ENCODE measurements at regions not wholly inside any gene's neighbourhood (a gene's known extent, or its start where the extent isn't known, plus 50 kb on each side); places are given as distances from the start of the nearest gene placed in this dataset.

DNA sequence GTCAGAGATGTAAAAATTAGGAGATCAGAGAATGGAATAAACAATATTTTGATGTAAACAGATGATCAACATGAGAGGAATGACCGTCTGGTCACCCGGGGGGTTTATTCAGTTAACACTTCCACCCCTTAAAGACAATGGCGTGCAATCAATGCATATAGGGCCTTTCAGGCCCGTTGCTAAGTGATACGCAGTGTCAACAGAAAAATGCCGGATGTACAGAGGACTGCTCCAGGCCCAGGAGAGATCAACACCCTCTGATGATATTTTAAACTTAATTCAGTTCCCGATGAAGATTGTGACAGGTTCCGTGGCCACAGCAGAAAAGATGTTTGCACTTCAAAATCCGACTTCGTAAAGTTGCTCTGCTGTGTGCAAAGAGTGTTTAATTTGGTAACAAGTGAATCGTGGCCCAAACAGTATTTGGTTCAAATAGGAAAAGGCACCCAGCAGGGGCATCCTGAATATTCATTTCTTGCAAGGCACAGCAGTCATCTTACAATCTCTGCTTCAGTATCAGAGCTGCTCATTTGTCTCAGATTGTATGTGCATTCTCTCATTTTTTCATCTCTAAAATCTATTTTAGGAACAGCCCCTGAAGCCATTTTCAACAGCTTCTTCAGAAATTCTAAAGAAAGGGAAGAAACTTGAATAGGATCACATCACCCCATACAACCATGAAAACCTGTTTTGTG, 72.6 kb downstream of the FOXB1 start:
- TF ChIP-seq POLR2AphosphoS5 (IDR thresholded peaks at IDR 0.05; ENCODE audit: low read depth): no peak
- no peak for TF ChIP-seq SPI1 (IDR thresholded peaks at IDR 0.05; ENCODE audit: borderline replicate concordance, low read depth)
- no peak for TF ChIP-seq GABPA (IDR thresholded peaks at IDR 0.05; ENCODE audit: low read depth)
- TF ChIP-seq, protein P1, sequence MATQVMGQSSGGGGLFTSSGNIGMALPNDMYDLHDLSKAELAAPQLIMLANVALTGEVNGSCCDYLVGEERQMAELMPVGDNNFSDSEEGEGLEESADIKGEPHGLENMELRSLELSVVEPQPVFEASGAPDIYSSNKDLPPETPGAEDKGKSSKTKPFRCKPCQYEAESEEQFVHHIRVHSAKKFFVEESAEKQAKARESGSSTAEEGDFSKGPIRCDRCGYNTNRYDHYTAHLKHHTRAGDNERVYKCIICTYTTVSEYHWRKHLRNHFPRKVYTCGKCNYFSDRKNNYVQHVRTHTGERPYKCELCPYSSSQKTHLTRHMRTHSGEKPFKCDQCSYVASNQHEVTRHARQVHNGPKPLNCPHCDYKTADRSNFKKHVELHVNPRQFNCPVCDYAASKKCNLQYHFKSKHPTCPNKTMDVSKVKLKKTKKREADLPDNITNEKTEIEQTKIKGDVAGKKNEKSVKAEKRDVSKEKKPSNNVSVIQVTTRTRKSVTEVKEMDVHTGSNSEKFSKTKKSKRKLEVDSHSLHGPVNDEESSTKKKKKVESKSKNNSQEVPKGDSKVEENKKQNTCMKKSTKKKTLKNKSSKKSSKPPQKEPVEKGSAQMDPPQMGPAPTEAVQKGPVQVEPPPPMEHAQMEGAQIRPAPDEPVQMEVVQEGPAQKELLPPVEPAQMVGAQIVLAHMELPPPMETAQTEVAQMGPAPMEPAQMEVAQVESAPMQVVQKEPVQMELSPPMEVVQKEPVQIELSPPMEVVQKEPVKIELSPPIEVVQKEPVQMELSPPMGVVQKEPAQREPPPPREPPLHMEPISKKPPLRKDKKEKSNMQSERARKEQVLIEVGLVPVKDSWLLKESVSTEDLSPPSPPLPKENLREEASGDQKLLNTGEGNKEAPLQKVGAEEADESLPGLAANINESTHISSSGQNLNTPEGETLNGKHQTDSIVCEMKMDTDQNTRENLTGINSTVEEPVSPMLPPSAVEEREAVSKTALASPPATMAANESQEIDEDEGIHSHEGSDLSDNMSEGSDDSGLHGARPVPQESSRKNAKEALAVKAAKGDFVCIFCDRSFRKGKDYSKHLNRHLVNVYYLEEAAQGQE (IDR thresholded peaks at IDR 0.05; ENCODE audit: insufficient replicate concordance, low read depth): no peak
- TF ChIP-seq, protein P2, sequence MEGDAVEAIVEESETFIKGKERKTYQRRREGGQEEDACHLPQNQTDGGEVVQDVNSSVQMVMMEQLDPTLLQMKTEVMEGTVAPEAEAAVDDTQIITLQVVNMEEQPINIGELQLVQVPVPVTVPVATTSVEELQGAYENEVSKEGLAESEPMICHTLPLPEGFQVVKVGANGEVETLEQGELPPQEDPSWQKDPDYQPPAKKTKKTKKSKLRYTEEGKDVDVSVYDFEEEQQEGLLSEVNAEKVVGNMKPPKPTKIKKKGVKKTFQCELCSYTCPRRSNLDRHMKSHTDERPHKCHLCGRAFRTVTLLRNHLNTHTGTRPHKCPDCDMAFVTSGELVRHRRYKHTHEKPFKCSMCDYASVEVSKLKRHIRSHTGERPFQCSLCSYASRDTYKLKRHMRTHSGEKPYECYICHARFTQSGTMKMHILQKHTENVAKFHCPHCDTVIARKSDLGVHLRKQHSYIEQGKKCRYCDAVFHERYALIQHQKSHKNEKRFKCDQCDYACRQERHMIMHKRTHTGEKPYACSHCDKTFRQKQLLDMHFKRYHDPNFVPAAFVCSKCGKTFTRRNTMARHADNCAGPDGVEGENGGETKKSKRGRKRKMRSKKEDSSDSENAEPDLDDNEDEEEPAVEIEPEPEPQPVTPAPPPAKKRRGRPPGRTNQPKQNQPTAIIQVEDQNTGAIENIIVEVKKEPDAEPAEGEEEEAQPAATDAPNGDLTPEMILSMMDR (IDR thresholded peaks at IDR 0.05; ENCODE audit: insufficient read depth, low read length): no peak
- no peak for DNase-seq (ENCODE audit: low read depth in 1 of 2, low spot score in 1 of 2)
- H3K27ac ChIP-seq (replicated peaks): no peak overlapping the region
- no peak overlapping the region for H3K4me3 ChIP-seq (replicated peaks; ENCODE audit: insufficient read depth, low read length)
- no peaks in the 10 kb centered on the region for H3K27me3 ChIP-seq (ENCODE audit: insufficient read depth, poor library complexity, severe bottlenecking)

DNA sequence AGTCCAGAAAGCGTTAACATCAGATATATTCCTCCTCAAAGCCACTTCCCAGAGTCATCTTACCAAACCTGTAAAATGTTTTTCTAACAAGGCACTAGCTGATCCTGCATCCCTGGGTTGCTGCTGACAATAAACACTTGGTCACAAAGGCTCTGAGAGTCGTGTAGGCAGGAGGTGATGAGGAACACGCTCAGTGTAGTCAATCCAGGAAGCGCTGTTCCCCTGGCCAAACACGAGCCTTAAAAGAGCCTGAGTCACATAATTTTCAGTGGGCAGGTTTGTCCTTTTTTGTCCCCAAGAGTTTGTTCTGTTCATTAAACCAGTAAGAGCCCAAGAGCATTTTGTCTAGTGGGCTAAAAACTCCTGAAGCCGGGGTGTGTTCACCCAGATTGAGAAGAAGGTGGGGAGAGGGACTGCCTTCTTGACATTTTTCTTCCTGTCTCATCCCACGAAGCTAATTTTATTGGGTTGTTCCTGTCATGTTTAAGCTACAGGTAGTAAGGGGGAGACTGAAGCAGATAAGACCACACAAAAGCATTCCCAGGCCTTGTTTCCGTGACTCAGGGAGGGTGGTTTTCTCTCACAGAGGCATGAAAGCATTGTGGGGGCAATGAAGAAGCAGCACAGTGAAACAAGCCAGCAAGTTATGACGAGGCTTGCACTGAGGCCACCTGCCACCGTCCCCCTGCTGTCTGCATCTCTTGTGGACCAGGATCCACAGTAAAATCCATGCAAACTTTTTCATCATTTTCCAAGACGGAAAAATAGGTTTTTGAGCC, 73.7 kb downstream of the FOXB1 start:
- H3K27me3 ChIP-seq (ENCODE audit: insufficient read depth, poor library complexity, severe bottlenecking): no peaks in the 10 kb centered on the region
- TF ChIP-seq, protein P2 (IDR thresholded peaks at IDR 0.05; ENCODE audit: insufficient read depth, low read length): no peak
- no peak for TF ChIP-seq GABPA (IDR thresholded peaks at IDR 0.05; ENCODE audit: low read depth)
- no peak for TF ChIP-seq POLR2AphosphoS5 (IDR thresholded peaks at IDR 0.05; ENCODE audit: low read depth)
- TF ChIP-seq SPI1 (IDR thresholded peaks at IDR 0.05; ENCODE audit: borderline replicate concordance, low read depth): no peak
- TF ChIP-seq, protein P1 (IDR thresholded peaks at IDR 0.05; ENCODE audit: insufficient replicate concordance, low read depth): no peak
- DNase-seq (ENCODE audit: low read depth in 1 of 2, low spot score in 1 of 2): no peak
- no peak overlapping the region for H3K4me3 ChIP-seq (replicated peaks; ENCODE audit: insufficient read depth, low read length)
- no peak overlapping the region for H3K27ac ChIP-seq (replicated peaks)

DNA sequence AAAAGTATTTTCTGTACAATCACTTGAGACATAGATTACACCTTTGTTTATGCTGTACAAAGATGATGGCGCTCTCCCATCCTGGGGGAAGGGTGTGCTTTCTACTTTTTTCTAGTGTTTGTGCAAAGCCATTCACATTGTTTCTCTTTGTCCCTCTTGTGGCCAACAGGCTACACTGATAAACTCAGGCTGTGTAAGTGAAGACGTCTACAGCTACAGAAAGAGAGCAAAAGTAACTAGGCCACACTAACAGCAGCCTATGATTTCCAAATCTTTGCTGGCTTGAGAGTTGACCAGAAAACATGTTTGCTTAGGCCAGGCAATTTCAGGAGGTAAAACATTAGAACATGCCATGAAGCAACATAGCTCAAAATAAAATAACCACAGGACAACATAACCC, 75.1 kb downstream of the FOXB1 start:
- TF ChIP-seq, protein P1 (IDR thresholded peaks at IDR 0.05; ENCODE audit: insufficient replicate concordance, low read depth): no peak
- TF ChIP-seq, protein P2 (IDR thresholded peaks at IDR 0.05; ENCODE audit: insufficient read depth, low read length): no peak
- no peak for TF ChIP-seq SPI1 (IDR thresholded peaks at IDR 0.05; ENCODE audit: borderline replicate concordance, low read depth)
- no peak for TF ChIP-seq POLR2AphosphoS5 (IDR thresholded peaks at IDR 0.05; ENCODE audit: low read depth)
- no peak for TF ChIP-seq GABPA (IDR thresholded peaks at IDR 0.05; ENCODE audit: low read depth)
- DNase-seq (ENCODE audit: low read depth in 1 of 2, low spot score in 1 of 2): no peak
- Histone ChIP-seq H3K4me3 (replicated peaks; ENCODE audit: insufficient read depth, low read length) (no peak overlapping the region), H3K27ac (replicated peaks) (no peak overlapping the region), H3K27me3 (ENCODE audit: insufficient read depth, poor library complexity, severe bottlenecking) (no peaks in the 10 kb centered on the region)

Data from HL-60 (cell line).